GM12891 (cell line): ENCODE measurements at regions not wholly inside any gene's neighbourhood (a gene's known extent, or its start where the extent isn't known, plus 50 kb on each side); places are given as distances from the start of the nearest gene placed in this dataset.

ENCODE experiments used
- POLR2AphosphoS5 ChIP-seq: IDR thresholded peaks from 2 replicates; pipeline ENCODE4 v1.6.1; 2011; ENCODE audit warnings: low read depth, low read length, control low read depth
- TAF1 ChIP-seq: IDR thresholded peaks from 2 replicates; pipeline ENCODE4 v1.6.1; 2011; ENCODE audit warnings: low read depth, low read length, control low read depth

- no peak for TF ChIP-seq POLR2AphosphoS5
- TF ChIP-seq TAF1: no peak
Observed at GRCh38 chr7:36072620-36073019, 80.4 kb upstream of the EEPD1 start.
